ENCODE measurements at regions not wholly inside any gene's neighbourhood (a gene's known extent, or its start where the extent isn't known, plus 50 kb on each side); places are given as distances from the start of the nearest gene placed in this dataset.
A peak's percentile ranks its signal among the peaks of the same experiment; 100 is the strongest.

GRCh38 chr3:193905541-193906396, 230.2 kb upstream of the HES1 start:
- Histone ChIP-seq H4K20me1 (replicated peaks; ENCODE audit: insufficient read depth) (no peaks in the 10 kb centered on the region), H2AFZ (no peak overlapping the region), H3K4me1 (ENCODE audit: insufficient read depth) (peaks cover 15% of the 10 kb centered on the region), H3K27ac (ENCODE audit: low read depth) (no peak overlapping the region), H3K4me3 (no peak overlapping the region), H3K4me2 (no peak overlapping the region), H3K27me3 (ENCODE audit: insufficient read depth) (no peaks in the 10 kb centered on the region), H3F3A (replicated peaks; ENCODE audit: low read depth) (no peaks in the 10 kb centered on the region), H3K79me2 (replicated peaks; ENCODE audit: insufficient read depth) (no peaks in the 10 kb centered on the region), H3K9me2 (ENCODE audit: insufficient read depth) (no peaks in the 10 kb centered on the region), H3K36me3 (ENCODE audit: insufficient read depth) (peaks cover 1% of the 10 kb centered on the region; the same call in 1 of the 2 replicates)
- H3K9me3 Mint-ChIP-seq: peaks cover 13% of the 10 kb centered on the region
- H3K4me1 Mint-ChIP-seq: peaks cover 22% of the 10 kb centered on the region
- TF ChIP-seq CREB1 (CRISPR knock-in tag; IDR thresholded peaks at IDR 0.05; ENCODE audit: low read depth): no peak
- peaks cover 7% of the 10 kb centered on the region for H3K27me3 Mint-ChIP-seq (ENCODE audit: insufficient read depth, low read depth, poor library complexity)
- H3K36me3 Mint-ChIP-seq (ENCODE audit: low read depth): peaks cover 6% of the 10 kb centered on the region
- peak; percentile 2 for DNase-seq (ENCODE audit: low spot score)
- ATAC-seq: no peak
- no peak overlapping the region for H3K27ac Mint-ChIP-seq
- H3K4me3 Mint-ChIP-seq: no peak overlapping the region

DNA sequence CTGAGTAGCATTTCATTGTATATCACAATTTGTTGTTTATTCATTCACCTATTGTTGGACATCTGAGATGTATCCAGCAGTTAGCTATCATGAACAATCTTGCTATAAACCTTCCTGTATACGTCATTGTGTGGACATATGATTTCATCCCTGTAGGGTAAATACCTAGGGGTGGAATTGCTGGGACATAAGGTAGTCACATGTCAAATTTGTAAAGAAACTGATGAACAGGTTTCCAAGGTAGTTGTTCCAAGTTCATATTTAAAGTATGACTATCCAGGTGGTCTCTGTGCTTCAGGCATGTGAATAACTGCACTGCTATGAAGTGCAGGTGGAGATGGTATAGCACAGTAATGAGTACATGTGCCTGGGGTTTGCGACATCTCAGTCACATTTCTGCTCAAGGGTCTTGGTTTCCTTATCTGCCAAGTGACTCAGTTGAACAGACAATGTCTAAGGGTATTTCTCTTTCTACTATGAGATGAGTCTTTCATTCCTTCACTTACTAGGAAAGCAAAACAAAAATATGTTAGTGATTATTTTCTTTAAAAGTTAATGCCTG, 229.0 kb upstream of the HES1 start:
- H3F3A ChIP-seq (replicated peaks; ENCODE audit: low read depth): no peaks in the 10 kb centered on the region
- no peaks in the 10 kb centered on the region for H4K20me1 ChIP-seq (replicated peaks; ENCODE audit: insufficient read depth)
- Mint-ChIP-seq H3K9me3 (peaks cover 10% of the 10 kb centered on the region), H3K4me3 (no peak overlapping the region), H3K27ac (no peak overlapping the region), H3K27me3 (ENCODE audit: insufficient read depth, low read depth, poor library complexity) (peaks cover 7% of the 10 kb centered on the region), H3K36me3 (ENCODE audit: low read depth) (peaks cover 5% of the 10 kb centered on the region; the same call in 1 of the 3 replicates), H3K4me1 (peaks cover 31% of the 10 kb centered on the region)
- H2AFZ ChIP-seq: no peak overlapping the region
- DNase-seq (ENCODE audit: low spot score) (no peak), ATAC-seq (no peak)
- H3K27me3 ChIP-seq (ENCODE audit: insufficient read depth): no peaks in the 10 kb centered on the region
- H3K4me3 ChIP-seq: no peak overlapping the region
- no peaks in the 10 kb centered on the region for H3K9me2 ChIP-seq (ENCODE audit: insufficient read depth)
- H3K36me3 ChIP-seq (ENCODE audit: insufficient read depth): no peaks in the 10 kb centered on the region
- H3K4me2 ChIP-seq: no peak overlapping the region
- no peak overlapping the region for H3K27ac ChIP-seq (ENCODE audit: low read depth)
- peaks cover 26% of the 10 kb centered on the region for H3K4me1 ChIP-seq (ENCODE audit: insufficient read depth)
- no peak for TF ChIP-seq CREB1 (CRISPR knock-in tag; IDR thresholded peaks at IDR 0.05; ENCODE audit: low read depth)
- TF ChIP-seq EZH2 (IDR thresholded peaks at IDR 0.05; ENCODE audit: low read depth, unreplicated experiment): no peak
- no peak for TF ChIP-seq JUNB (IDR thresholded peaks at IDR 0.05; ENCODE audit: unreplicated experiment)
- no peak for TF ChIP-seq ZNF114 (CRISPR knock-in tag; IDR thresholded peaks at IDR 0.05)
- no peak for TF ChIP-seq NANOG (IDR thresholded peaks at IDR 0.05; ENCODE audit: borderline replicate concordance)
- no peak for TF ChIP-seq ZNF331 (CRISPR knock-in tag; IDR thresholded peaks at IDR 0.05; ENCODE audit: low read depth)
- no peaks in the 10 kb centered on the region for H3K79me2 ChIP-seq (replicated peaks; ENCODE audit: insufficient read depth)

- no peak overlapping the region for H3K4me2 ChIP-seq
- peaks cover 10% of the 10 kb centered on the region for H3K9me3 Mint-ChIP-seq
- no peaks in the 10 kb centered on the region for H3K9me2 ChIP-seq (ENCODE audit: insufficient read depth)
- H3F3A ChIP-seq (replicated peaks; ENCODE audit: low read depth): no peaks in the 10 kb centered on the region
- peaks cover 19% of the 10 kb centered on the region for H3K4me1 Mint-ChIP-seq
- H3K27ac ChIP-seq (ENCODE audit: low read depth): no peak overlapping the region
- peaks cover 5% of the 10 kb centered on the region; the same call in 1 of the 3 replicates for H3K36me3 Mint-ChIP-seq (ENCODE audit: low read depth)
- H3K4me1 ChIP-seq (ENCODE audit: insufficient read depth): peaks cover 15% of the 10 kb centered on the region
- no peak overlapping the region for H3K4me3 ChIP-seq
- no peak overlapping the region for H3K27ac Mint-ChIP-seq
- no peak overlapping the region for H2AFZ ChIP-seq
- H4K20me1 ChIP-seq (replicated peaks; ENCODE audit: insufficient read depth): no peaks in the 10 kb centered on the region
- H3K79me2 ChIP-seq (replicated peaks; ENCODE audit: insufficient read depth): no peaks in the 10 kb centered on the region
- H3K4me3 Mint-ChIP-seq: no peak overlapping the region
- no peaks in the 10 kb centered on the region for H3K36me3 ChIP-seq (ENCODE audit: insufficient read depth)
- H3K27me3 Mint-ChIP-seq (ENCODE audit: insufficient read depth, low read depth, poor library complexity): peaks cover 12% of the 10 kb centered on the region
- no peaks in the 10 kb centered on the region for H3K27me3 ChIP-seq (ENCODE audit: insufficient read depth)
- no peak for DNase-seq (ENCODE audit: low spot score)
- ATAC-seq: no peak
- TF ChIP-seq CTCF (conservative IDR thresholded peaks at IDR 0.05; ENCODE audit: low read depth in 2 of 2) (no peak), STAT1 (IDR thresholded peaks at IDR 0.05; ENCODE audit: unreplicated experiment) (no peak)
These were observed 227.7 kb upstream of the HES1 start for GRCh38 chr3:193908181-193908744.
